HCT116 (cell line): ENCODE measurements at regions not wholly inside any gene's neighbourhood (a gene's known extent, or its start where the extent isn't known, plus 50 kb on each side); places are given as distances from the start of the nearest gene placed in this dataset.

ENCODE experiments used
- ATAC-seq: fragments of 200-7000 bp; cut with Tn5 transposase; 2 replicates; pipeline ENCODE4 v1.9.1; 2020; ENCODE audit warnings: mild to moderate bottlenecking, moderate library complexity
- BruUV-seq: library from RNA; stranded (reverse); fragments of 400-500 nt; replicated peaks from 2 replicates; lab custom pipeline; 2021; lab: Mats Ljungman, UMichigan
- CTCF ChIA-PET: fragments of 300-600 bp; sonication (Branson Sonifier 250); formaldehyde crosslinking; loops from one replicate; lab custom pipeline; 2021; ENCODE audit warnings: antibody characterized with exemption; lab: Charles Lee
- POLR2A ChIA-PET: fragments of 300-600, 350-600 bp; sonication (Branson Sonifier 250); formaldehyde crosslinking; loops from one replicate; lab custom pipeline; 2021; ENCODE audit warnings: antibody characterized with exemption; lab: Charles Lee
- RAD21 ChIA-PET, 2 experiments: fragments of 300-600 bp; sonication (Branson Sonifier 250); formaldehyde crosslinking; loops; one replicate each; lab custom pipeline; 2023; ENCODE audit warnings: low total read pairs in 2 of 2; ENCODE audit not compliant: uncharacterized antibody in 2 of 2, unreplicated experiment in 2 of 2, low non-redundant PET in 1 of 2; lab: Charles Lee
- DNase-seq: peaks from one replicate; pipeline ENCODE4 v3.0.0-alpha.2; 2010; ENCODE audit warnings: low read depth, low spot score
- H2AFZ ChIP-seq: fragments of 200-600 bp; shearing (Covaris generic), sonication (generic); 2 replicates; pipeline ENCODE4 v1.6.1; 2017; ENCODE audit warnings: low read depth, mixed run types, mixed read lengths, antibody characterized with exemption, low read length; ENCODE audit not compliant: poor library complexity, severe bottlenecking
- H3K27ac ChIP-seq: 2 replicates; pipeline ENCODE4 v1.5.1; 2012; ENCODE audit warnings: low read depth, low read length
- H3K27me3 ChIP-seq: fragments of 200-600 bp; sonication (generic); 2 replicates; pipeline ENCODE4 v1.6.1; 2016; ENCODE audit warnings: mixed run types, low read length, mixed read lengths; ENCODE audit not compliant: insufficient read depth
- H3K36me3 ChIP-seq, 2 experiments: fragments of 200-500 bp in 1 of 2; fragments of 200-600 bp in 1 of 2; sonication (Bioruptor generic) in 1 of 2; sonication (generic) in 1 of 2; 2 replicates each; pipeline versions ENCODE4 v1.5.1 to v1.6.1; 2014 to 2016; ENCODE audit warnings: low read length in 2 of 2, inconsistent platforms in 1 of 2, mixed read lengths in 1 of 2, mixed run types in 1 of 2; ENCODE audit not compliant: insufficient read depth in 2 of 2, control insufficient read depth in 1 of 2
- H3K4me1 ChIP-seq, 2 experiments: fragments of 200-600 bp in 1 of 2; sonication (generic) in 1 of 2; 2 replicates each; pipeline versions ENCODE4 v1.5.1 to v1.6.1; 2012 to 2017; ENCODE audit warnings: low read length in 2 of 2, inconsistent platforms in 1 of 2, mild to moderate bottlenecking in 1 of 2, mixed read lengths in 1 of 2, mixed run types in 1 of 2, moderate library complexity in 1 of 2; ENCODE audit not compliant: insufficient read depth in 2 of 2, control insufficient read depth in 1 of 2
- H3K4me2 ChIP-seq: fragments of 200-600 bp; sonication (generic); 2 replicates; pipeline ENCODE4 v1.6.1; 2017; ENCODE audit warnings: mixed run types, low read length, mixed read lengths
- H3K4me3 ChIP-seq, 2 experiments: fragments of 200-600 bp in 1 of 2; sonication (generic) in 1 of 2; replicated peaks in 1 of 2; 2 replicates each; pipeline ENCODE4 v1.5.1; 2011 to 2016; ENCODE audit warnings: low read length in 2 of 2, control low read depth in 1 of 2, low read depth in 1 of 2, mild to moderate bottlenecking in 1 of 2, mixed read lengths in 1 of 2, mixed run types in 1 of 2
- H3K79me2 ChIP-seq: fragments of 200-600 bp; sonication (generic); 2 replicates; pipeline ENCODE4 v1.6.1; 2017; ENCODE audit warnings: mild to moderate bottlenecking, mixed run types, low read length, moderate library complexity, mixed read lengths; ENCODE audit not compliant: insufficient read depth
- H3K9ac ChIP-seq: fragments of 200-600 bp; sonication (generic); 2 replicates; pipeline ENCODE4 v1.6.1; 2016; ENCODE audit warnings: low read length, mixed read lengths
- H3K9me2 ChIP-seq: fragments of 200-600 bp; sonication (generic), shearing (Covaris generic); 2 replicates; pipeline ENCODE4 v1.6.1; 2017; ENCODE audit warnings: mixed run types, mild to moderate bottlenecking, moderate library complexity; ENCODE audit not compliant: insufficient read depth
- H3K9me3 ChIP-seq, 2 experiments: fragments of 200-500 bp in 1 of 2; fragments of 200-600 bp in 1 of 2; sonication (Bioruptor generic) in 1 of 2; sonication (generic) in 1 of 2; 2 replicates each; pipeline ENCODE4 v1.6.1; 2014 to 2017; ENCODE audit warnings: low read length in 2 of 2, mixed read lengths in 2 of 2, inconsistent platforms in 1 of 2, low read depth in 1 of 2, mild to moderate bottlenecking in 1 of 2, mixed run types in 1 of 2, moderate library complexity in 1 of 2; ENCODE audit not compliant: control insufficient read depth in 1 of 2, insufficient read depth in 1 of 2
- H4K20me1 ChIP-seq: fragments of 200-600 bp; sonication (generic), shearing (Covaris generic); 2 replicates; pipeline ENCODE4 v1.6.1; 2017; ENCODE audit warnings: mixed run types, mild to moderate bottlenecking, moderate library complexity; ENCODE audit not compliant: insufficient read depth
- CBX3 ChIP-seq: IDR thresholded peaks from 2 replicates; pipeline ENCODE4 v1.6.1; 2012; ENCODE audit warnings: low read depth
- CEBPB ChIP-seq: IDR thresholded peaks from 2 replicates; pipeline ENCODE4 v1.6.1; 2012; ENCODE audit warnings: low read depth
- EZH2 ChIP-seq: fragments of 200-600 bp; sonication (generic); IDR thresholded peaks from 2 replicates; pipeline ENCODE4 v1.6.1; 2017; ENCODE audit warnings: antibody characterized with exemption, mixed run types
- FOSL1 ChIP-seq: IDR thresholded peaks from 2 replicates; pipeline ENCODE4 v1.6.1; 2012; ENCODE audit warnings: low read depth
- JUND ChIP-seq: IDR thresholded peaks from 2 replicates; pipeline ENCODE4 v1.6.1; 2012
- POLR2AphosphoS5 ChIP-seq: IDR thresholded peaks from 2 replicates; pipeline ENCODE4 v1.6.1; 2011; ENCODE audit warnings: mild to moderate bottlenecking, low read depth, low read length, moderate library complexity
- SIN3A ChIP-seq: IDR thresholded peaks from 2 replicates; pipeline ENCODE4 v1.6.1; 2012; ENCODE audit warnings: low read depth
- SRF ChIP-seq: IDR thresholded peaks from 2 replicates; pipeline ENCODE4 v1.6.1; 2012; ENCODE audit warnings: low read depth
- YY1 ChIP-seq: IDR thresholded peaks from 2 replicates; pipeline ENCODE4 v1.6.1; 2011; ENCODE audit warnings: low read length, low read depth, moderate library complexity, mild to moderate bottlenecking; ENCODE audit not compliant: insufficient replicate concordance; ENCODE audit errors: extremely low read depth
- ZFX ChIP-seq: fragments of 450-650 bp; IDR thresholded peaks from 2 replicates; pipeline ENCODE4 v1.6.1; 2017
- intact Hi-C: fragments of 100-400 bp; cut with micrococcal nuclease; formaldehyde crosslinking; loops from 2 replicates; pipeline ENCODE4 v1.10.0; 2022
- TF ChIP-seq, protein P1 (sequence below): IDR thresholded peaks from 2 replicates; pipeline ENCODE4 v1.6.1; 2011; ENCODE audit warnings: mild to moderate bottlenecking, low read length, moderate library complexity; ENCODE audit not compliant: insufficient replicate concordance; ENCODE audit errors: extremely low read depth
- TF ChIP-seq, protein P2 (sequence below): IDR thresholded peaks from 2 replicates; pipeline ENCODE4 v1.6.1; 2012
- TF ChIP-seq, protein P3 (sequence below): IDR thresholded peaks from 2 replicates; pipeline ENCODE4 v1.6.1; 2012; ENCODE audit warnings: low read depth

DNA sequence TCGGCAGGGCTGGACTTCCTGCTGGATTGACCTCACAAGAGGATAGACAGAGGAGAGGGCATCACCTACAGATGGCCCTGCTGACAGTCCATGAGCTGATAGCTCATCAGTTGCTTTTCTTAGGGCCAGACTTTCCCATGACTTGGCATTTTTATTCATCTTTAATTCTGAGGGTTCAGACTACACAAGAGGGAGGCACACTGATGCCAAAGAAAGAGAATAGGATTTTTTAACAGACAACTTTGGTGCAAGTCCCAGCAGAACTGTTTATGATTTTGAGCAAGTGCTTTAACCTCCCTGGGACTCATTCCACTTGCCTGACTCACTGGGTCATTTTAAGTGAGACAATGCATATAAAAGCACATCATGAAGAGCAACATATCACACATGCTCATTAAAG, 299.2 kb downstream of the INSIG2 start (continued):
- TF ChIP-seq, protein P1, sequence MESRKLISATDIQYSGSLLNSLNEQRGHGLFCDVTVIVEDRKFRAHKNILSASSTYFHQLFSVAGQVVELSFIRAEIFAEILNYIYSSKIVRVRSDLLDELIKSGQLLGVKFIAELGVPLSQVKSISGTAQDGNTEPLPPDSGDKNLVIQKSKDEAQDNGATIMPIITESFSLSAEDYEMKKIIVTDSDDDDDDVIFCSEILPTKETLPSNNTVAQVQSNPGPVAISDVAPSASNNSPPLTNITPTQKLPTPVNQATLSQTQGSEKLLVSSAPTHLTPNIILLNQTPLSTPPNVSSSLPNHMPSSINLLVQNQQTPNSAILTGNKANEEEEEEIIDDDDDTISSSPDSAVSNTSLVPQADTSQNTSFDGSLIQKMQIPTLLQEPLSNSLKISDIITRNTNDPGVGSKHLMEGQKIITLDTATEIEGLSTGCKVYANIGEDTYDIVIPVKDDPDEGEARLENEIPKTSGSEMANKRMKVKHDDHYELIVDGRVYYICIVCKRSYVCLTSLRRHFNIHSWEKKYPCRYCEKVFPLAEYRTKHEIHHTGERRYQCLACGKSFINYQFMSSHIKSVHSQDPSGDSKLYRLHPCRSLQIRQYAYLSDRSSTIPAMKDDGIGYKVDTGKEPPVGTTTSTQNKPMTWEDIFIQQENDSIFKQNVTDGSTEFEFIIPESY, result no peak
- TF ChIP-seq SIN3A, result no peak
- TF ChIP-seq, protein P2, sequence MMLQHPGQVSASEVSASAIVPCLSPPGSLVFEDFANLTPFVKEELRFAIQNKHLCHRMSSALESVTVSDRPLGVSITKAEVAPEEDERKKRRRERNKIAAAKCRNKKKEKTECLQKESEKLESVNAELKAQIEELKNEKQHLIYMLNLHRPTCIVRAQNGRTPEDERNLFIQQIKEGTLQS, result no peak
- TF ChIP-seq ZFX, result no peak
- no peak for TF ChIP-seq EZH2
- no peak for TF ChIP-seq POLR2AphosphoS5
- no peak for TF ChIP-seq YY1
- TF ChIP-seq SRF, result no peak
- no peak for TF ChIP-seq CBX3

DNA sequence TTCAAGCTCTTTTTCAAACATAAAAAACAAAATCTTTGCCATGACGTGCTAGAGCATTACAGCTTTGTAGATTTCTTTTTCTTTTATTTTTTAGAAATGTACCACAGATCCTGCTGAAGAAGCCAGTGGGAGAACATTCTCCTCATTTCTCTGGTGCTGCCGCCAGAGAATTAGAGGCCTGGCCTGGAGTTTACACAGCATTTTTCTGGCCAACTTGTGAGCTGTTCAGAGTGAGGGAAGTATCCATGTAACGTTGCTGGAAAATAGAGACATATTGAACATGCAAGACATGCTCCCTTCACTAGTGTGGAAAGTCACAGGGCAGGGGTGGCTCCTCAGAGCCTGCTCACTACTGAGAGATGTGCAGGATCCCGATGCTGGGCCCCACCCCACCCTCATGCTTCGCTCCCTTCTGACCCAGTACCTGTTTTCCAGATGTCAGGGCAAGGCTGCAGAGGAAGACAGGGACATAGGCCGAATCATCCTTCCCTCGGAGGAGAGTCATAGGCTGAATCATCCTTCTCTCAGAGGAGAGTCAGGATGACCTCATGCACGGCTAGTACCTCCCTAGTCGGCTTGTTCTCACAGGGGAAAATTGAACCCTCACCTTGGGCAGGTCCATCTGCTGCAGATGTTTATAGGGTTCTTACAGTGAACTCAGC, 298.5 kb downstream of the INSIG2 start:
- Histone ChIP-seq H3K27me3 (no peaks in the 10 kb centered on the region), H3K27ac (no peak overlapping the region), H4K20me1 (no peaks in the 10 kb centered on the region), H3K9me2 (no peaks in the 10 kb centered on the region), H3K36me3 (no peaks in the 10 kb centered on the region), H3K4me1 (peaks cover 0 to 16% of the 10 kb centered on the region in 2 experiments; a peak in 1 of 4 replicates)
- BruUV-seq, result no TSS peak
- ATAC-seq, result peak; percentile 67
- POLR2A ChIA-PET, result no interaction called here
- peak; percentile 6 for DNase-seq
- peak; percentile 18; the same call in 1 of the 2 replicates for TF ChIP-seq JUND
- TF ChIP-seq, protein P3, sequence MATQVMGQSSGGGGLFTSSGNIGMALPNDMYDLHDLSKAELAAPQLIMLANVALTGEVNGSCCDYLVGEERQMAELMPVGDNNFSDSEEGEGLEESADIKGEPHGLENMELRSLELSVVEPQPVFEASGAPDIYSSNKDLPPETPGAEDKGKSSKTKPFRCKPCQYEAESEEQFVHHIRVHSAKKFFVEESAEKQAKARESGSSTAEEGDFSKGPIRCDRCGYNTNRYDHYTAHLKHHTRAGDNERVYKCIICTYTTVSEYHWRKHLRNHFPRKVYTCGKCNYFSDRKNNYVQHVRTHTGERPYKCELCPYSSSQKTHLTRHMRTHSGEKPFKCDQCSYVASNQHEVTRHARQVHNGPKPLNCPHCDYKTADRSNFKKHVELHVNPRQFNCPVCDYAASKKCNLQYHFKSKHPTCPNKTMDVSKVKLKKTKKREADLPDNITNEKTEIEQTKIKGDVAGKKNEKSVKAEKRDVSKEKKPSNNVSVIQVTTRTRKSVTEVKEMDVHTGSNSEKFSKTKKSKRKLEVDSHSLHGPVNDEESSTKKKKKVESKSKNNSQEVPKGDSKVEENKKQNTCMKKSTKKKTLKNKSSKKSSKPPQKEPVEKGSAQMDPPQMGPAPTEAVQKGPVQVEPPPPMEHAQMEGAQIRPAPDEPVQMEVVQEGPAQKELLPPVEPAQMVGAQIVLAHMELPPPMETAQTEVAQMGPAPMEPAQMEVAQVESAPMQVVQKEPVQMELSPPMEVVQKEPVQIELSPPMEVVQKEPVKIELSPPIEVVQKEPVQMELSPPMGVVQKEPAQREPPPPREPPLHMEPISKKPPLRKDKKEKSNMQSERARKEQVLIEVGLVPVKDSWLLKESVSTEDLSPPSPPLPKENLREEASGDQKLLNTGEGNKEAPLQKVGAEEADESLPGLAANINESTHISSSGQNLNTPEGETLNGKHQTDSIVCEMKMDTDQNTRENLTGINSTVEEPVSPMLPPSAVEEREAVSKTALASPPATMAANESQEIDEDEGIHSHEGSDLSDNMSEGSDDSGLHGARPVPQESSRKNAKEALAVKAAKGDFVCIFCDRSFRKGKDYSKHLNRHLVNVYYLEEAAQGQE, result no peak
- TF ChIP-seq SRF, result no peak
- peak; percentile 52 for TF ChIP-seq FOSL1
- no peak for TF ChIP-seq CEBPB
- TF ChIP-seq, all 23 proteins: peak for 2
- Histone ChIP-seq H2AFZ (no peak overlapping the region), H3K4me3 (no peak overlapping the region), H3K9ac (no peak overlapping the region), H3K79me2 (no peaks in the 10 kb centered on the region), H3K4me2 (peak overlapping the region; percentile 24), H3K9me3 (no peaks in the 10 kb centered on the region)
- ChIA-PET RAD21 (no interaction called here), CTCF (no interaction called here)
- intact Hi-C loops, result no loop called here
